ENCODE measurements at regions not wholly inside any gene's neighbourhood (a gene's known extent, or its start where the extent isn't known, plus 50 kb on each side); places are given as distances from the start of the nearest gene placed in this dataset.

DNA sequence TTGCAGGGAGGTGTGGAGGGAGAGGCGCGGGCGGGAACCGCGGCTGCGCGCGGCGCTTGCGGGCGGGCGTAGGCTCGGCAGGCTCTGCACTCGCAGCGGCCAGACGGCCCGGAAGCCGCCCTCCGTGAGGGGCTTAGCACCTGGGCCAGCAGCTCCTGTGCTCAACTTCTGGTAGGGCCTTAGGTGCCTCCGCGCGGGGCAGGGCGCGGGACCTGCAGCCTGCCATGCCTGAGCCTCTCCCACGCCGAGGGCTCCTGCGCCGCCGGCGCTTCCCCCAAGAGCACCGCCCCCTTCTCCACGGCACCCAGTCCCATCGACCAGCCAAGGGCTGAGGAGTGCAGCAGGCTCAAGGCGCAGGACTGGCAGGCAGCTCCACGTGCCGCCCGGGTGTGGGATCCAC, 940.8 kb upstream of the PCDH9 start:
- ATAC-seq = no peak
- DNase-seq = no peak
- intact Hi-C loops (cut with micrococcal nuclease) = no loop called here

DNA sequence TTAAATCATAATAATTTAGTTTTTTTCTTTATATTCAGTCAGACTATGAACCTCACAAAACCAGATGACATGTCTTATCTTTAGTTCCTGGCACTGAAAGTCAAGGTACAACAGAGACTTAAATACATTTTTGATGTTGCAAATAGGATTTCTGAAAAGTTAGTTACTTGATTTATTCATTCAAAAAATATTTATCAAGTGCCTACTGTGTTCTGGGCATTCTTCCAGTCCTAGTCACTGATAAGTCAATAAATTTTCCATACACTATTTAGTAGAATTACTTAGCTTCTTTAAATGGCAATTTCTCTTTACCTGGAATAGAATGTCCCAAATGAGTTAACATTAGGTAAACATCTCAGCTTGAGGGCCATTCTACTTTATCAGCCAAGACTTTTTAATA, 938.3 kb upstream of the PCDH9 start:
- intact Hi-C loops (cut with micrococcal nuclease) = no loop called here
- DNase-seq = no peak
- no peak for ATAC-seq

DNA sequence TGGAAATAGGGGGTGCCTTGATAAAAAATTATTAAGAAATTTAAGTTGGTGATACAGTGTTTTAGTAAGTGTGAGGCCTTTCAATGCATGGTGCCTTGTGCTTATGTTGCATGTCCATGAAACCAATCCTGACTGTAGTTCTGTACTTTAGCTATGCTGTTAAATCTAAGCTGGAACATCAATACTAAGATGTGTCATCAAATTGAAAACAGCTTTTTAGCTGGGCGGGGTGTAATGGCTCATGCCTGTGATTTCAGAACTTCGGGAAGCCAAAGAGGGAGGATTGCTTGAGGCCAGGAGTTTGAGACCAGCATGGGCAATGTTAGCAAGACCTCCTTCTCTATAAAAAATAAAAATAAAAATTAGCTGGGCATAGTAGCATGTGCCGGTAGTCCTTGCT, 930.3 kb upstream of the PCDH9 start:
- intact Hi-C loops (cut with micrococcal nuclease) = no loop called here
- ATAC-seq (no peak), DNase-seq (no peak)

DNA sequence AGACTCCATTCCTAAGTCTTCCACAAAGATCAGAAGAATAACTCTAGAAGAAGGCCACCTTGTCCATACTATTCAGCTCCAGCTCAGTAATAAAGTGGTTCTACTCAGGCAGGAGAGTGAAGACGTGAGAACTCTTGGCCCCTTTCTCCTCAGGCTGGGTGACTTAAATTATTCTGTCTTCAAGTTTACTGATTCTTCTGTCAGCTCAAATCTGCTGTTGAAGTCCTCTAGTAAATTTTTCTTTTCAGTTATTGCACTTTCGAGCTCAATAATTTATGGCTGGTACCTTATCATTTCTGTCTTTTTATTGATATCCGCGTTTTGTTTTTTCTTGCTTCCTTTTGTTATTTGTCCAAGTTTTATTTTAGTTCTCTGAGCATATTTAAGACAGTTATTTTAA, 922.3 kb upstream of the PCDH9 start:
- intact Hi-C loops (cut with micrococcal nuclease) = no loop called here
- no peak for ATAC-seq
- no peak for DNase-seq

DNA sequence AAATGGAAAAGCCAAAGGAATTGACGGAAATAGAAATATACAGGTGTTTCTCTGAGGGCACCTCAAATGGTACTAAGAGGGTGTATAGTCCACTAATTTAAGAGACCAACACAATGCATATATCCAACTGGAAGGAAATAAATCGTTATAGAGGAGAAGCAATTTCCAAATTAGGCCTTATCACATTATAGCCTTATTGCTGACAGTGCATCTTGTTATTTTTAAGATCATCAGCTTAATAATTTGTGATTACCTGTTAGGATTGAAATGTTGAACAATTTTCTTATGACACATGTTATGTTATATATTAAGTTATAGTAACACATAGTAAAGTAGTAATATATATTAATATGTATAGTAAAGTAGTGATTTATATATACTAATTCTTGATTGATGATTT, 915.7 kb upstream of the PCDH9 start:
- ATAC-seq (no peak), DNase-seq (no peak)
- intact Hi-C loops (cut with micrococcal nuclease) = no loop called here

DNA sequence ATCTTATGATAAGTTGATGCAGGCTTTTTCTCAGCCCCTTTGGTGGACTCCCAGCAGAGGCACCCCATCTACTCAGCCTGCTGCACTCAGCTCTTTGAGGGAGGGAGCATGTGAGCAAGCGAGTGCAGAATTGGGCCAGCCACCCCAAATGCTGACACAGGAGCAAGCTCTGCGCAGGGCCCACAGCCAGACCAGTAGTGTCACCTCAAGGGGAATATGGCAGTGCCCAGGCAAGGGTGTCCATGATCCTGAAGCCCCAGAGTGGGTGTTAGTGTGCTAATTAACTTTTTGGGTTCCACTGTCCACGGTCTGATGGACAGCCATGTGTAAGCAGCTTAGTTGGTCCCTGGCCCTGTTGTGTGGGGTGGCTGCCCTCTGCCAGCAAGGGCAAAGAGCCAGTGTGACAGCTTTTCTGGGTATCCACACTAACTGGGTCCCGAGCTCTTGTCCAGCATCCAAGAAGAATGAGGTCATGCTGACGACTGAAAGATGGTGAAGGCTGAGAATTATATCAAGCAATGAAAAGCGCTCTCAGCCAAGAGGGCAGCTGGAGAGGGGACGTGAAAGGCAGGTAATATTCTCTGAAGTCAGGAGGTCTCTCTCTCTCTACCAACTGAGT, 898.3 kb upstream of the PCDH9 start:
- intact Hi-C loops (cut with micrococcal nuclease) = no loop called here

DNA sequence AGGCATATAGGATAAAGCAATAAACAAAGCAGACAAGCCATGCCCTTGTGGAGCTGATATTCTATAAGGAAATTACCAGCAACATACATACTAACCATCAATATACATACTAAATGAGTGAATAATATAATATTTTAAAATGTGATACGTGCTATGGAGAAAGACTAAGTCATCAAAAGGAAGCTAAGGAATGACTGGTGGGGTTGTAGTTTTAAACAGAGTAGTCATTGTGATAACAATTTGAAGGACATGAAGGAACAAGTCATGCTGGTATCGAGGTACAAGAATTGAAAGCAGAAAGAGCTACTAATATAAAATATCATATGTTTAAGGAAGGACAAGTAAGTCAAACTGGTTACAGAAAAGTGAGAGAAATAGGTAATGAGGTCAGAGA, 894.9 kb upstream of the PCDH9 start:
- DNase-seq (no peak), ATAC-seq (no peak)
- intact Hi-C loops (cut with micrococcal nuclease) = no loop called here

More for the DNA sequence above, 898.3 kb upstream of the PCDH9 start:
- DNase-seq = no peak
- ATAC-seq = no peak

DNA sequence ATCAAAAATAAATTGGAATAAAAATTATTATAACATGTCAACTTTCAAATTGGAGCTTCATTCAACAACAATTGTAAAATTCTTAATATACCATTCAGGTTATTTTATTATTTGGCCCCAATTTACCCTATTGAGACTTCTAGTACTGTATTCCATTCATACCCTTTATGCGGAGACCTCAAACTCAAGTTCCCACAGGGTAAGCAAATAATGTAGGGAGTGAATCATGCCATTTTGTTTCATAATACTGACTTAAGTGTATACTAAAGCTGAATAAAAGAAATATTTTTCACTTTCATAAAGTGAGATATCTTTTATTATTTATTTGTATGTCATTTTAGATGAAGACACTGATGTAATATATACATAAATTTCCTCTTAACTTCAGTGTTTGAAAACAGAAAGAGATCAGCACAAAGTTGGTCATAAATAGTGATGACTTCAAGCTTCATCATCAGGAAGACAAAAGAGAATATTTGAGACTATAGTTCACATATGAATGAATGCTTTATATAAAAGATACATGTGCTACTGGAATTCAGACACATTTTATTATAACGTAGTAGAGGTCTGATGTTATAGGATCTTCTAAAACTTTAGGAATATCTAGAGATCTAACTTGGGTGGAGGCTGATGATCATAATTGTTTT, 894.4 kb upstream of the PCDH9 start:
- intact Hi-C loops (cut with micrococcal nuclease) = no loop called here
- ATAC-seq (no peak), DNase-seq (no peak)

DNA sequence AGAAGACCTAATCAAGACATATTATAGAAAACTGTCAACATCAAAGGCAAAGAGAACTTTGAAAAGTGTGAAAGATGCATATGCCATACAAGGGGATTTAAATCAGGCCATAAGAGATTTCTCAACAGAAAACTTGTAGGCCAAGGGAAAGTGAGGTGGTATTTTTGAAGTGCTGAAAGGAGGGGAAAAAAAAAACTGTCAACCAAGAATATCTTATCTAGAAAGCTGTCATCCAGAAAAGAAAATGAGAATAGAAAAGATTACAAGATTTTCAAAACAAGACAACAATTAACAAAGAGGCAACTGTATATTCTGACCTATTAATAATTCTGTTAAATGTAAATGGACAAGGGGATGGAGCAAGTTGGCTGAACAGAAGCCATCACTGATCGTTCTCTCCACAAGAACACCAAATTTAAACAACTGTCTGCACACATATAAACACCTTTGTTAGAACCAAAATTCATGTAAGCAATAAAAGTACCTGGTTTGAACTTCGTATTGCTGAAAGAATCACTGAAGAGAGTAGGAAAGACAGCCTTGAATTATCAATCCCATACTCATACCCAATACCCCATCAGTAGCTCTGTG, 880.1 kb upstream of the PCDH9 start:
- no peak for DNase-seq
- ATAC-seq = no peak
- intact Hi-C loops (cut with micrococcal nuclease) = no loop called here

DNA sequence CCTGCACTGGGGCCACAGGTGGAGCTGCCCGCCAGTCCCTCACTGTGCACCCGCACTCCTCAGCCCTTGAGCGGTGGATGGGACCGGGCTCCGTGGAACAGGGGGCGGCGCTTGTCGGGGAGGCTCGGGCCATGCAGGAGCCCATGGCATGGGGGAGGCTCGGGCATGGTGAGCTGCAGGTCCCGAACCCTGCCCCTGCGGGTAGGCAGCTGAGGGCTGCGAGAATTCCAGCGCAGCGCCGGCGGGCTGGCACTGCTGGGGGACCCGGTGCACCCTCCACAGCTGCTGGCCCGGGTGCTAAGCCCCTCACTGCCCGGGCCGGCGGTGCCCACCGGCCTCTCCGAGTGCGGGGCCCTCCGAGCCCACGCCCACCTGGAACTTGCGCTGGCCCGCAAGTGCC, 877.5 kb upstream of the PCDH9 start:
- DNase-seq (no peak), ATAC-seq (no peak)
- intact Hi-C loops (cut with micrococcal nuclease) = no loop called here

DNA sequence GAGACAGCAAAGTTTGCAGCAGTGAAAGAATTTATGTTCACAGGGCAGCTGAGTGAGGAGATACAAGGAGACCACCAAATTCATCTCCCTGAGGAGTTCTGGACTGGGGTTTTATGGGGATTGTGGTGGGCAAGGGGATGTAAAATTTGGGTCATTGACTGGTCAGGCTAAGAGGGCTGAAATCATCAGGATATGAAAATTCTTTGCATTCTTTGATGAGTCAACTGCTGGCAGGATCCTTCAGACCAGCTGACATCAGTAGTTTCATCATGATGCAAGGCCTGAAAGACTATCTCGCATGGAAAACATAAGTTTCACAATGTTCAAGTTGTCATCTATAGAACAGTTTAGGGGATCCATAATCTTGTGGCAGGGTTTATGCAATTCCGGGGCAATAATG, 869.5 kb upstream of the PCDH9 start:
- intact Hi-C loops (cut with micrococcal nuclease) = no loop called here
- DNase-seq = no peak
- no peak for ATAC-seq

DNA sequence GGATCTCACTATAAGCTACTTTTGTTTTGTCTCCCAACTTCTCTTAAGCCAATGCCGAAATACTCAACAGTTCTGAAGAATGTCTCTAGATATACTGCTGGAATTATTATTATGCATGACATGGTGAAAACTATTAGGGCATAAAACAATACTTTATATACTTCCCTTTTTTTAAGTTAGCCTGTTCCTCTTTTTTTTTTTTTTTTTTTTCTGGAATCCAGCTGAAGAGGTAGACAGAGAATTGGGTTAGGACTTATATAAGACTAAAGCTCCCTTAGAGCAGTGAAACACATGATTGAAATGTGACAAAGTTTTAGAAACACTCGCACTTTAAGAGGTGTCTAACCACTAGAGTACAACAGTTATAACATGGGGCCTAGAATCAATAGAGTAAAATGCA, 850.9 kb upstream of the PCDH9 start:
- ATAC-seq = no peak
- intact Hi-C loops (cut with micrococcal nuclease) = no loop called here
- DNase-seq = no peak

DNA sequence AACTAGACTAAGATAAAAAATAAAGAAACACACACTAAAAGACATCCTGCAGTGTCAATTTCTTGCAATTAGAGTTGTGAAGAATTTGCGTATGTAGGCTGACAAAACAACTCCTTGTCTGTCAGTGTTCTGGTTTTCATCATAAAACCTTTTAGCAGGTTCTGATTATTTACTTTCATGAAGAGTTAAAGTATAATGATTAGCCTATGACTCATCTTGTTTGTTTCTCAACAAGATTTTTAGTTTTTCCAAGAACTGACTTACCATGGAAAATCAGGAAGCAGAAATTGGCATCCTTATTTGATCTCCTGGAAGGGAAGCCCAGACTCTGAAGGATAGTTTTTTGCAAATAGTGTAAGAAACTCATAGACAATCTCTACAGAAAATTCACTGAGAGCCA, 848.7 kb upstream of the PCDH9 start:
- ATAC-seq (no peak), DNase-seq (no peak)
- intact Hi-C loops (cut with micrococcal nuclease) = no loop called here

DNA sequence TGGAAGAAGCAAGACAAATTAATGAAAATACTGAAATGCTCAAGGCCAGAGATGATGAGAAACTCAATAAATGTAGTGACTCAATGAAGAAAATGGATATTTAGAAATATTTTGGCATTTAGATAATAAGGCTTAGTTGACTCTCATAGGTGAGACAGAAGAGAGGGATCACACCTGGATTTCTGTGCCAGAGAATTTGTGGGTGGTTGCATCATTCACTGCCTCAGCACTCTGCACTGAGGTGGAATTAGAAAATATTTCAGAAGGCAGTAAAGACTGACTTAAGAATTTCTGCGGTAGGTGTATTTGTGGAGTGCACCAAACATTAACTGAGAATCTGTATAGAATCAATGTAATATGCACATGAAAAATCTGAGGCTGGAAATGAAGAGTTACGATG, 848.3 kb upstream of the PCDH9 start:
- intact Hi-C loops (cut with micrococcal nuclease) = no loop called here
- DNase-seq (no peak), ATAC-seq (no peak)

DNA sequence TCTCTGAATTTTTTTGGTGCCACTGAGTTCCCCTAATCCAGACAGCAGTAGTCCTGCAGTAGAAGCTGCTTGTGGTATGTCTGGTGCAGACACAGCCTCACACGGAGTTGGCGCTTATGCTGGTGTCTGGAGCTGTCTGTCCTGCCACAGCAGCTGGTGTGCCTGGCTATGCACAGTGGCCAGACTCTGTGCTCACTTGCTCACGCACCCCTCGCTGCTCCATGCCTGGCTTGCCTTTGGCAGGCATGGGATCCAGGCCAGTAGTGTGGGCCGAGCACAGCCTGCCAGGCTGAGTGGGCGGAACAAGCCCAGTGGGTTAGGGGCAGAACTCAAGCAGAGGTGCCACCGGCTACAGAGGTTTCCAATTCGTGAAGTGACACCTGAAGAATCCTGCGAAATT, 845.9 kb upstream of the PCDH9 start:
- intact Hi-C loops (cut with micrococcal nuclease) = no loop called here
- peak; percentile 18 for DNase-seq

DNA sequence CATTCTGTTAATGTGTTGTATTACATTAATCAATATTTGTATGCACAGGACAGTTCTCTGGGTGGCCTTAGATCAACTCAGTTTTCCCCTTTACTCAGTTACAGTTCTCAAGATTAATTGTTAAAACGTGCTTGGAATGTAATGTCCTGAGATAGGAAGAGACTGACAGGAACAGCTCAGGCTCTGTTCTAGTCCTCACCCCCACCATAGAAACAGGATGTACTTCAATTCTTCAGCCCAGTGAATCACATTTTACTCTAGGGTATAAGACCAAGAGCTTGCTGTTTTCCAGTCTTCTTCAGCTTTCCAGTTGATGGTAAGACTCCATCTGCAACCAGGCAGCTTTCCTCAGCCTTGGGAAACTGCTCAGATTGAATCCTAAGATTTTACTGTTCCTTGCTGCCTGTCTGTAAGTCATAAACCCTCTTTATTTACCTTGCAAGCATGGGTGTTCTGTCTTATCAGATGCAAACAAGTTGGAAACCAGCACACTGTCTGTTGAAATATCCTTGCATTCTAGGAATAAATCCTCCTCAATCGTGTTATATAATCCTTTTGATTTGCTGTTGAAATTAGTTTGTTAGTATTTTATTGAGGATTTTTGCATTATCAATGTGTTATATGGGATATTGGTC, 836.9 kb upstream of the PCDH9 start:
- no peak for ATAC-seq
- intact Hi-C loops (cut with micrococcal nuclease) = no loop called here

More for the DNA sequence above, 845.9 kb upstream of the PCDH9 start:
- ATAC-seq = no peak

DNA sequence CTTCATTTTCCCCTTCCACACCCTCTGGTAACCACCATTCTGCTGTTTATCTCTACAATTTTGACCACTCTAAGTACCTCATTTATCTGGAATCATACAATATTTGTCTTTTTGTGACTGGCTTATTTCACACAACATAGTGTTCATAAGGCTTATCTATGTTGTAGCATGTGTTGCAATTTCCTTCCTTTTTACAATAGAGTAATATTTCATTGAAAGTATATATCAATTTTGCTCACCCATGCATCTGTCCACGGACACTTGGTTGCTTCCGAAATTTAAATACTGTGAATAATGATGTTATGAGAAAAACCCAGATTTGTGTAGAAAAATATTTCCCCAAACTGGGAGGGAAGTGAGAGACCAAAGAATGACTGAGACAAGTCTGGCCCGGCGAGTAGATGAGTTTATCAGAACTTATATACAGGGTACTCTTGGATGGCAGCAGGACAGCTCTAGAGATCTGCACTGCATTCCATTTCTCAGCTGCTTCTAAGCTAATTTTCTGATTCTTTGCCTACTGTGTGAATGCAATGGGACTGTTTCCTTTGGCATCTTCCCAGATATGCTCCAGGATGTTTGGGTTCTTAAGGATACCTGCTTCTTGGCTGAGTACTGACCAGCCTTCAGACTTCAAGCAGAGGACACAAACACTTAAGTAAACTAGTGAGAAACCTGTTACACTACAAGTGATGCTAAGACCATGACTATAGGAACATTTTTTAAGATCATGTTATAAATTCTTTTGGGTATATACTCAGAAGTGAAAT, 834.0 kb upstream of the PCDH9 start:
- intact Hi-C loops (cut with micrococcal nuclease) = no loop called here
- ATAC-seq = no peak

More for the DNA sequence above, 836.9 kb upstream of the PCDH9 start:
- DNase-seq = no peak

DNA sequence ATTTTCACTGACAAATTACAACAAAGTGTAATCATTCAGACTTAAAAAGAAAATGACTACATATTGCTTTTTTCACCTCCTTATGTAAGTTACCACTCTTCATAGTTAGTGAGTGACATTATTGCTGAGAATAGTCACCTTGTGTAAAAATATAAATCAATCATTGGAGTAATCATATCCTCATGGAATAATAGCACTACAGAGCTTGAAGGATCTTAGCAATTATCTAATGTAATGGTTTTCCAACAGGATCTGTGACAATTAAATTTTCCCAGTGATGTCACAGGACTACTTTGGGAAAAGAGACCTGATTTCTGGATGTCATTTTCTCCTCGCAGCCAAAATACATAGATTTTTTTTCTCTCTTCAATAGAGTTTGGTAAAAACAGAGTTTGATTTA, 833.0 kb upstream of the PCDH9 start:
- no peak for ATAC-seq
- no peak for DNase-seq
- intact Hi-C loops (cut with micrococcal nuclease) = no loop called here

More for the DNA sequence above, 834.0 kb upstream of the PCDH9 start:
- no peak for DNase-seq

DNA sequence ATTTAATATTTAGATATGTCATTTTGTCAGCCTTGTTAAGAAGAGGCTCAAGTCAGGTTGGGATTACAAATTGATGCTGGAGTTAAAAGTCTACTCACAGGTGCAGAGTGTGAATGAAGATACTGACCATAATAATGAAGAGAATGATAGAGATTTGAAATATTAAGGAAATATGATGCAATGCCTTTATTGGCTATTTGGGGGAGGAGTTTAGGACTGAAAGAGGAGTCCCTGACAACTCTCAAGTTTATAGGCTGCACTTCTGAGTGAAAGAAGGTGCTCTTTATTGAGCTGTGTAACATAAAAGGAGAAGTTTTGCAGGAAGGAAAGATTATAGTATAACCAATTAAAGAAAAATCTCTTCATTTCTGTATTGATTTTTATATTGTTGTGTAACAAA, 827.7 kb upstream of the PCDH9 start:
- intact Hi-C loops (cut with micrococcal nuclease) = no loop called here
- ATAC-seq (no peak), DNase-seq (no peak)

Data from left ventricle myocardium superior (tissue), 1 donor.